ENCODE measurements at regions not wholly inside any gene's neighbourhood (a gene's known extent, or its start where the extent isn't known, plus 50 kb on each side); places are given as distances from the start of the nearest gene placed in this dataset.

DNA sequence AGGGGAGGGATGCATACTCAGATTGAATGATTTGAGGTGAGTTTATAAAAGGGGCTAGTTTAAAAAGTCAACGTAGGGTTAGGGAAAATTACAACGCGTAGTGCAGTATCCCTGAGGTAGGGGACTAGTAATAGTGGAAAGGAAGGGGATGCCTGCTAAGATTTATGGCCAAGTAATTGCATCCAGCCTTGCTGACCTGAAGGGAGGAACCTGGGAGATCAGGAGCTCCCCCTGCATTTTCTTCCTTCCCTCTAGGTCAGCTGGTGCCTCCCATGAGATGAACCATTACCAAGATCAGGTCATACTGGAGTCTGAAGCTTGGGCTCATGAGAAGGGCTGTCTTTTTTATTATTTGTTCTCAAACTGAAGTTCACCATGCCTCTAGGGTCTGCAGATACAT, 606.6 kb downstream of the TMEM114 start:
- TF ChIP-seq CTCF (IDR thresholded peaks at IDR 0.05; ENCODE audit: poor library complexity) (no peak), EZH2phosphoT487 (IDR thresholded peaks at IDR 0.05; ENCODE audit: low read depth, severe bottlenecking, unreplicated experiment) (no peak), EZH2 (IDR thresholded peaks at IDR 0.05; ENCODE audit: borderline replicate concordance) (no peak)
- Histone ChIP-seq H2AFZ (no peak overlapping the region), H4K20me1 (ENCODE audit: insufficient read depth, poor library complexity, severe bottlenecking) (no peaks in the 10 kb centered on the region), H3K27ac (no peak overlapping the region), H3K4me2 (no peak overlapping the region), H3K27me3 (no peaks in the 10 kb centered on the region), H3K79me2 (no peaks in the 10 kb centered on the region), H3K9me3 (ENCODE audit: low read depth) (no peaks in the 10 kb centered on the region), H3K4me1 (ENCODE audit: insufficient read depth) (no peaks in the 10 kb centered on the region), H3K4me3 (no peak overlapping the region), H3K36me3 (replicated peaks; ENCODE audit: insufficient read depth, low read depth) (no peaks in the 10 kb centered on the region), H3K9me2 (replicated peaks; ENCODE audit: insufficient read depth) (no peaks in the 10 kb centered on the region)
- WGBS (ENCODE audit: low lambda C conversion rate, missing lambda C conversion rate) = 76% methylated on average over 3 of the region's 3 CpGs
- DNase-seq (ENCODE audit: low spot score) = no peak

- Histone ChIP-seq H2AFZ (no peak overlapping the region), H3K27ac (no peak overlapping the region), H3K79me2 (no peaks in the 10 kb centered on the region), H3K36me3 (replicated peaks; ENCODE audit: insufficient read depth, low read depth) (no peaks in the 10 kb centered on the region), H4K20me1 (ENCODE audit: insufficient read depth, poor library complexity, severe bottlenecking) (no peaks in the 10 kb centered on the region), H3K4me1 (ENCODE audit: insufficient read depth) (no peaks in the 10 kb centered on the region), H3K9me3 (ENCODE audit: low read depth) (no peaks in the 10 kb centered on the region), H3K27me3 (no peaks in the 10 kb centered on the region), H3K9me2 (replicated peaks; ENCODE audit: insufficient read depth) (no peaks in the 10 kb centered on the region), H3K4me3 (no peak overlapping the region), H3K4me2 (no peak overlapping the region)
- WGBS (ENCODE audit: low lambda C conversion rate, missing lambda C conversion rate) = 68% methylated on average over 2 of the region's 2 CpGs
- no peak for DNase-seq (ENCODE audit: low spot score)
- no peak for TF ChIP-seq EZH2phosphoT487 (IDR thresholded peaks at IDR 0.05; ENCODE audit: low read depth, severe bottlenecking, unreplicated experiment)
- no peak for TF ChIP-seq CTCF (IDR thresholded peaks at IDR 0.05; ENCODE audit: poor library complexity)
- no peak for TF ChIP-seq EZH2 (IDR thresholded peaks at IDR 0.05; ENCODE audit: borderline replicate concordance)
Measured at GRCh38 chr16:7980133-7980483, 610.2 kb downstream of the TMEM114 start.

DNA sequence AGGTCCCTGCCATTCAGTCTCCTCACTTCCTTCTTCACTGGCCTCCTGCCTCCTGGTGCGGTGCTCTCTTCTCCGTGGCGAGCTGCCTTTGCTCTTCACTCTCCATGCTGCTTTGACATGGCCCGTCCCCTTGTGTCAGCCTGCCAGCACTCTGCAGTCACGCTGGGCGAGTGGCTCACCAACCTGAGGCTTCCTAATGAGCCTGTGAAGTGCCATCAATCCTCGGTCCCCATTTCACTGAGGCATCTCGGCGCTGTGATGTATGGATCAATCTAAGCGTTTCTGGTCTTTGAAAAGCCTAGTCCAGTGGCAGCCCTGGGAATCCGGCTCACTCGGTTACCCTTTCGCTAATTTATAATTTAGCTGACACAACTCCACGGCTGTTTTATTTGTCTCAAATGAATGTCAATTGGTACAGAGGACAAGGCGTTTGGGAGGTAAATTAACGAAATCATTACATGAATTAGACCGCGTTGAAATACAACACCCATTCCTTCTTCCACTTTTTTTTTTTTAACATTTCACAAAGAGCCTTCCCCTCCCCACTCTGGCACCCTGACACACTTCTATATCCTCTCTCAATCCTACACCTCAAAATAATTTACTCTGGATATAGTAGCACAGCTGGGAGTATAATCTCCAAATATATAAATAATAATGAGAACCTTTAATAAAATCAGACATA, 610.7 kb downstream of the TMEM114 start:
- TF ChIP-seq EZH2phosphoT487 (IDR thresholded peaks at IDR 0.05; ENCODE audit: low read depth, severe bottlenecking, unreplicated experiment) (no peak), CTCF (IDR thresholded peaks at IDR 0.05; ENCODE audit: poor library complexity) (no peak), EZH2 (IDR thresholded peaks at IDR 0.05; ENCODE audit: borderline replicate concordance) (no peak)
- H2AFZ ChIP-seq = no peak overlapping the region
- no peak overlapping the region for H3K27ac ChIP-seq
- no peaks in the 10 kb centered on the region for H3K9me2 ChIP-seq (replicated peaks; ENCODE audit: insufficient read depth)
- H3K27me3 ChIP-seq = no peaks in the 10 kb centered on the region
- no peaks in the 10 kb centered on the region for H3K36me3 ChIP-seq (replicated peaks; ENCODE audit: insufficient read depth, low read depth)
- DNase-seq (ENCODE audit: low spot score) = no peak
- no peaks in the 10 kb centered on the region for H3K79me2 ChIP-seq
- WGBS (ENCODE audit: low lambda C conversion rate, missing lambda C conversion rate) = 85% methylated on average over 18 of the region's 18 CpGs
- H4K20me1 ChIP-seq (ENCODE audit: insufficient read depth, poor library complexity, severe bottlenecking) = no peaks in the 10 kb centered on the region
- no peak overlapping the region for H3K4me3 ChIP-seq
- no peak overlapping the region for H3K4me2 ChIP-seq
- H3K9me3 ChIP-seq (ENCODE audit: low read depth) = no peaks in the 10 kb centered on the region
- H3K4me1 ChIP-seq (ENCODE audit: insufficient read depth) = no peaks in the 10 kb centered on the region

DNA sequence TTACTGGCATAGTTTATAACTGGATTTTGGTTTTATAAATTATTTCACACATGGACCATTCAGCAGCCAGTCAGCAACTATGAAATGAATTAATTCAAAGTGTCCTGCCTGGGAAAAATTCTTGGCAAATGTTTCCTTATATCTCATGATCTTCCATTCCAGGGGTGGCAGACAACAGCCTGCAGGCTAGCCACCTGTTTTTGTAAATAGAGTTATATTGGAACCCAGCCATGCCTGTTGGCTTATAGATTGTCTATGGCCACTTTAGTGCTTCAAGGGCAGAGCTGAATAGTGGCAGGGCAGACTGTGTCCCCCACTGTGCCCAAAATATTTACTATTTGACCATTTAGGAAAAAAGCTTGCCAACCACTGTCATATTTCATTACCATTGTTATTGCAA, 613.7 kb downstream of the TMEM114 start:
- Histone ChIP-seq H4K20me1 (ENCODE audit: insufficient read depth, poor library complexity, severe bottlenecking) (no peaks in the 10 kb centered on the region), H3K27ac (no peak overlapping the region)
- TF ChIP-seq CTCF (IDR thresholded peaks at IDR 0.05; ENCODE audit: poor library complexity) (no peak), EZH2phosphoT487 (IDR thresholded peaks at IDR 0.05; ENCODE audit: low read depth, severe bottlenecking, unreplicated experiment) (no peak), EZH2 (IDR thresholded peaks at IDR 0.05; ENCODE audit: borderline replicate concordance) (no peak)

More for the DNA sequence above, 613.7 kb downstream of the TMEM114 start:
- no peaks in the 10 kb centered on the region for H3K9me3 ChIP-seq (ENCODE audit: low read depth)
- no peaks in the 10 kb centered on the region for H3K27me3 ChIP-seq
- H2AFZ ChIP-seq = no peak overlapping the region
- no peaks in the 10 kb centered on the region for H3K4me1 ChIP-seq (ENCODE audit: insufficient read depth)
- no peaks in the 10 kb centered on the region for H3K9me2 ChIP-seq (replicated peaks; ENCODE audit: insufficient read depth)
- no peak for DNase-seq (ENCODE audit: low spot score)
- H3K36me3 ChIP-seq (replicated peaks; ENCODE audit: insufficient read depth, low read depth) = no peaks in the 10 kb centered on the region
- H3K4me3 ChIP-seq = no peak overlapping the region
- no peak overlapping the region for H3K4me2 ChIP-seq
- no peaks in the 10 kb centered on the region for H3K79me2 ChIP-seq
